K562 (cell line): ENCODE measurements at regions not wholly inside any gene's neighbourhood (a gene's known extent, or its start where the extent isn't known, plus 50 kb on each side); places are given as distances from the start of the nearest gene placed in this dataset.

Experiments used
- ATAC-seq: fragments of 200-7000 bp; cut with Tn5 transposase; 3 replicates; pipeline ENCODE4 v1.9.1; 2020; ENCODE audit warnings: moderate library complexity
- BruUV-seq: library from RNA; stranded (reverse); fragments of 400-500 nt; replicated peaks from 2 replicates; lab custom pipeline; 2021; lab: Mats Ljungman, UMichigan
- CTCF ChIA-PET: fragments of 300-600 bp; formaldehyde crosslinking; extraction: SDS; loops from one replicate; lab custom pipeline; 2021; ENCODE audit warnings: low intra/inter-chr PET ratio; lab: Yijun Ruan, JAX
- POLR2A ChIA-PET: fragments of 300-600, 350-650 bp; sonication (Branson Sonifier 250); formaldehyde crosslinking; extraction: SDS; loops from one replicate; lab custom pipeline; 2021; ENCODE audit warnings: antibody characterized with exemption, inconsistent platforms; lab: Yijun Ruan, JAX
- DNase-seq, 4 experiments: peaks; one replicate each; pipeline versions ENCODE4 v3.0.0 to v3.0.0-alpha.2; 2011 to 2018; ENCODE audit warnings: low spot score in 3 of 4, mixed read lengths in 3 of 4; ENCODE audit errors: extremely low read depth in 1 of 4
- FAIRE-seq: peaks from 2 replicates; lab custom pipeline; 2011; peaks lifted over from hg19 to GRCh38; lab: Jason Lieb, UNC
- H2AFZ ChIP-seq: 2 replicates; pipeline ENCODE4 v1.6.0; 2011; ENCODE audit warnings: low read depth, low read length, control low read depth, inconsistent platforms
- H3K27ac ChIP-seq: fragments of 200-600 bp; 3 replicates; pipeline ENCODE4 v1.8.0; 2011; ENCODE audit warnings: low read depth, mild to moderate bottlenecking, control low read depth, inconsistent platforms, low read length, moderate library complexity, mixed read lengths; ENCODE audit errors: extremely low read depth
- H3K27me3 ChIP-seq, 2 experiments: fragments of 300-600 bp in 1 of 2; 2 replicates in 1 of 2; 3 replicates in 1 of 2; pipeline versions ENCODE4 v1.6.0 to v1.8.0; 2011; ENCODE audit warnings: inconsistent platforms in 2 of 2, low read length in 2 of 2, mild to moderate bottlenecking in 1 of 2, mixed read lengths in 1 of 2, moderate library complexity in 1 of 2; ENCODE audit not compliant: control insufficient read depth in 2 of 2, insufficient read depth in 2 of 2
- H3K36me3 ChIP-seq: fragments of 300-600 bp; 3 replicates; pipeline ENCODE4 v1.8.0; 2011; ENCODE audit warnings: mild to moderate bottlenecking, low read length, inconsistent platforms; ENCODE audit not compliant: control insufficient read depth, insufficient read depth
- H3K4me1 ChIP-seq, 2 experiments: fragments of 200-600 bp in 1 of 2; replicated peaks in 1 of 2; 2 replicates in 1 of 2; 3 replicates in 1 of 2; pipeline versions ENCODE4 v1.5.1 to v1.8.0; 2011; ENCODE audit warnings: inconsistent platforms in 2 of 2, low read length in 2 of 2, mild to moderate bottlenecking in 1 of 2, mixed read lengths in 1 of 2, moderate library complexity in 1 of 2; ENCODE audit not compliant: control insufficient read depth in 2 of 2, insufficient read depth in 2 of 2
- H3K4me2 ChIP-seq: 2 replicates; pipeline ENCODE4 v1.6.1; 2011; ENCODE audit warnings: low read length, control low read depth, inconsistent platforms, mixed read lengths; ENCODE audit not compliant: insufficient read depth
- H3K4me3 ChIP-seq: fragments of 200-600 bp; sonication (generic), shearing (Covaris generic); 2 replicates; pipeline ENCODE4 v1.5.1; 2016; ENCODE audit warnings: control low read depth, inconsistent platforms
- H3K79me2 ChIP-seq: fragments of 200-600 bp; 3 replicates; pipeline ENCODE4 v1.8.0; 2011; ENCODE audit warnings: low read length, inconsistent platforms; ENCODE audit not compliant: control insufficient read depth, insufficient read depth
- H3K9ac ChIP-seq, 2 experiments: 2 replicates each; pipeline versions ENCODE4 v1.6.0 to v1.6.1; 2011; ENCODE audit warnings: low read depth in 2 of 2, low read length in 2 of 2, control low read depth in 1 of 2, inconsistent platforms in 1 of 2, mild to moderate bottlenecking in 1 of 2, mixed read lengths in 1 of 2; ENCODE audit not compliant: insufficient read depth in 1 of 2
- H3K9me1 ChIP-seq: one replicate; pipeline ENCODE4 v1.6.0; 2011; ENCODE audit warnings: inconsistent platforms, mild to moderate bottlenecking, low read length, moderate library complexity; ENCODE audit not compliant: control insufficient read depth, insufficient read depth
- H3K9me3 ChIP-seq: replicated peaks from 2 replicates; pipeline ENCODE4 v1.5.1; 2011; ENCODE audit warnings: low read depth, low read length, inconsistent platforms; ENCODE audit not compliant: control insufficient read depth, insufficient read depth
- H4K20me1 ChIP-seq: replicated peaks from 2 replicates; pipeline ENCODE4 v1.6.1; 2011; ENCODE audit warnings: low read length, inconsistent platforms, mixed read lengths; ENCODE audit not compliant: control insufficient read depth, insufficient read depth
- CBX5 ChIP-seq: IDR thresholded peaks from 2 replicates; pipeline ENCODE4 v1.6.1; 2014; ENCODE audit warnings: low read depth, borderline replicate concordance
- NR4A1 ChIP-seq, 2 experiments: fragments of 250-450 bp in 1 of 2; fragments of 450-650 bp in 1 of 2; sonication (Bioruptor Pico) in 1 of 2; IDR thresholded peaks; 2 replicates each; pipeline versions ENCODE4 v1.4.0 to v1.6.1; 2016 to 2020; ENCODE audit warnings: mild to moderate bottlenecking in 2 of 2, missing compliant biosample characterization in 1 of 2, missing genetic modification characterization in 1 of 2, moderate library complexity in 1 of 2
- PPARD ChIP-seq: fragments of 250-450 bp; sonication (Bioruptor Pico); IDR thresholded peaks from 2 replicates; pipeline ENCODE4 v1.8.0; 2022; ENCODE audit warnings: inconsistent platforms, mild to moderate bottlenecking, moderate library complexity
- RB1 ChIP-seq: fragments of 450-650 bp; IDR thresholded peaks from 2 replicates; pipeline ENCODE4 v1.6.1; 2017; ENCODE audit warnings: low read depth, mild to moderate bottlenecking
- TAF7 ChIP-seq: fragments of 450-650 bp; IDR thresholded peaks from 2 replicates; pipeline ENCODE4 v1.6.1; 2016; ENCODE audit warnings: missing genetic modification characterization, missing compliant biosample characterization
- ZBTB49 ChIP-seq: sonication (generic); formaldehyde crosslinking; IDR thresholded peaks from 2 replicates; pipeline ENCODE4 v1.8.0; 2022; ENCODE audit warnings: missing genetic modification reagents, mild to moderate bottlenecking, borderline replicate concordance
- ZHX1 ChIP-seq: fragments of 150-350 bp; conservative IDR thresholded peaks from 2 replicates; pipeline ENCODE4 v1.6.1; 2014; ENCODE audit warnings: low read length
- ZNF212 ChIP-seq: fragments of 450-650 bp; formaldehyde crosslinking; IDR thresholded peaks from 2 replicates; pipeline ENCODE4 v1.4.0; 2020; ENCODE audit warnings: mild to moderate bottlenecking
- ZNF232 ChIP-seq: sonication (generic); formaldehyde crosslinking; IDR thresholded peaks from 2 replicates; pipeline ENCODE4 v1.8.0; 2022; ENCODE audit warnings: mild to moderate bottlenecking, missing genetic modification reagents
- ZNF592 ChIP-seq: fragments of 450-650 bp; IDR thresholded peaks from 2 replicates; pipeline ENCODE4 v1.6.1; 2017; ENCODE audit warnings: antibody characterized with exemption, mild to moderate bottlenecking
- ZNF717 ChIP-seq: fragments of 250-450 bp; sonication (Bioruptor Pico); IDR thresholded peaks from 2 replicates; pipeline ENCODE4 v1.5.0; 2021
- ZNF778 ChIP-seq: fragments of 450-650 bp; formaldehyde crosslinking; IDR thresholded peaks from 2 replicates; pipeline ENCODE4 v1.4.0; 2020; ENCODE audit warnings: mild to moderate bottlenecking, moderate library complexity
- WGBS: fragments of 100-300 bp; shearing (Covaris generic); methylation state at CpG from one replicate; pipeline ENCODE4 v1.1.6; 2016; ENCODE audit warnings: low coverage, mixed read lengths; ENCODE audit not compliant: insufficient coverage; ENCODE audit errors: missing lambda C conversion rate; 5-methylcytosine and 5-hydroxymethylcytosine counted together
- in situ Hi-C: fragments of 300-500 bp; cut with MboI; formaldehyde crosslinking; loops from 4 replicates; pipeline ENCODE4 v1.15.0; 2018; ENCODE audit warnings: inconsistent platforms, mixed read lengths
- intact Hi-C: fragments of 100-400 bp; cut with micrococcal nuclease; formaldehyde crosslinking; loops from 2 replicates; pipeline ENCODE4 v1.14.2; 2022

- Histone ChIP-seq H3K4me1 (no peaks in the 10 kb centered on the region), H3K9me3 (peaks cover 2% of the 10 kb centered on the region; the same call in 1 of the 2 replicates), H3K36me3 (no peaks in the 10 kb centered on the region), H3K9me1 (no peaks in the 10 kb centered on the region), H3K9ac (no peak overlapping the region), H3K4me2 (no peak overlapping the region), H4K20me1 (no peaks in the 10 kb centered on the region), H3K79me2 (no peaks in the 10 kb centered on the region), H3K4me3 (no peak overlapping the region), H3K27ac (no peak overlapping the region), H2AFZ (no peak overlapping the region), H3K27me3 (no peaks in the 10 kb centered on the region)
- no TSS peak for BruUV-seq
- DNase-seq (no peak), ATAC-seq (no peak), FAIRE-seq (no peak)
- ChIA-PET CTCF (no interaction called here), POLR2A (no interaction called here)
- 0% methylated on average over 3 of the region's 3 CpGs for WGBS
- intact Hi-C loops (no loop called here), in situ Hi-C loops (no loop called here)
- TF ChIP-seq PPARD: no peak
- no peak for TF ChIP-seq RB1
- TF ChIP-seq ZNF778 (CRISPR knock-in tag): no peak
- no peak for TF ChIP-seq ZNF592
- no peak for TF ChIP-seq TAF7
- TF ChIP-seq ZBTB49 (CRISPR knock-in tag): no peak
- no peak for TF ChIP-seq CBX5
- no peak for TF ChIP-seq ZHX1
- no peak for TF ChIP-seq ZNF717
- no peak for TF ChIP-seq NR4A1 (CRISPR knock-in tag; IDR thresholded peaks at IDR 0.05)
- no peak for TF ChIP-seq NR4A1 (tag; IDR thresholded peaks at IDR 0.05)
- no peak for TF ChIP-seq ZNF212 (CRISPR knock-in tag)
- no peak for TF ChIP-seq ZNF232 (CRISPR knock-in tag)
Measured at GRCh38 chr4:97235521-97235920, 907.8 kb downstream of the STPG2 start.
